ENCODE measurements at regions not wholly inside any gene's neighbourhood (a gene's known extent, or its start where the extent isn't known, plus 50 kb on each side); places are given as distances from the start of the nearest gene placed in this dataset.
A peak's percentile ranks its signal among the peaks of the same experiment; 100 is the strongest.

- Histone ChIP-seq H2BK15ac (ENCODE audit: low read length) (no peak overlapping the region), H3K4ac (replicated peaks; ENCODE audit: insufficient read length, low read depth, low read length) (no peak overlapping the region), H3K14ac (ENCODE audit: insufficient read length) (no peak overlapping the region), H3K23ac (ENCODE audit: insufficient read length) (no peak overlapping the region), H2BK5ac (ENCODE audit: low read depth, low read length) (no peak overlapping the region), H3K9me3 (ENCODE audit: insufficient read depth in 2 of 2, low read depth in 1 of 2, low read length in 1 of 2) (no peaks in the 10 kb centered on the region), H3K4me2 (ENCODE audit: insufficient read depth in 1 of 2, low read depth in 2 of 2, low read length in 2 of 2) (peak overlapping the region; percentile 62 to 86), H3K9ac (replicated peaks in 1 of 4; ENCODE audit: extremely low read depth in 1 of 4, low read depth in 3 of 4, low read length in 3 of 4) (no peak overlapping the region), H2AK5ac (ENCODE audit: low read depth, low read length) (no peak overlapping the region), H3K36me3 (ENCODE audit: control insufficient read depth in 2 of 4, insufficient read depth in 4 of 4, low read length in 3 of 4) (no peaks in the 10 kb centered on the region), H2AFZ (ENCODE audit: low read length) (peak overlapping the region; percentile 27; the same call in 1 of the 2 replicates), H3K4me1 (replicated peaks in 1 of 4; ENCODE audit: control insufficient read depth in 3 of 4, insufficient read depth in 4 of 4, low read length in 3 of 4) (peaks cover 0 to 19% (median 5%) of the 10 kb centered on the region in 4 experiments; a peak in 3 of 7 replicates), H4K91ac (replicated peaks; ENCODE audit: insufficient read length, low read length) (no peak overlapping the region), H3K18ac (ENCODE audit: extremely low read depth, low read length) (peak overlapping the region; percentile 32), H2BK12ac (ENCODE audit: low read depth, low read length) (0 out of 2 replicates have a peak overlapping the region, but pooled peaks have one; percentile 9), H2BK120ac (replicated peaks; ENCODE audit: low read depth, low read length) (no peak overlapping the region), H4K20me1 (replicated peaks in 1 of 2; ENCODE audit: control insufficient read depth in 1 of 2, insufficient read depth in 2 of 2, low read length in 2 of 2) (no peaks in the 10 kb centered on the region), H4K8ac (ENCODE audit: extremely low read depth, insufficient read depth, low read length) (peak overlapping the region; percentile 62; the same call in 1 of the 2 replicates), H3K23me2 (ENCODE audit: low read depth, low read length) (peaks cover 12% of the 10 kb centered on the region; the same call in 1 of the 2 replicates), H3K27ac (ENCODE audit: low read depth, low read length) (no peak overlapping the region), H3K79me2 (ENCODE audit: control insufficient read depth in 1 of 2, insufficient read depth in 2 of 2, low read length in 2 of 2) (no peaks in the 10 kb centered on the region), H2BK20ac (ENCODE audit: low read length) (no peak overlapping the region), H3K56ac (replicated peaks; ENCODE audit: insufficient read length, low read depth, low read length) (no peak overlapping the region), H3K79me1 (ENCODE audit: low read depth, low read length) (no peaks in the 10 kb centered on the region), H3K27me3 (replicated peaks in 1 of 4; ENCODE audit: control insufficient read depth in 3 of 4, extremely low read depth in 1 of 4, insufficient read depth in 3 of 4, low read length in 3 of 4) (peaks cover 44 to 77% (median 74%) of the 10 kb centered on the region in 4 experiments), H3K4me3 (ENCODE audit: extremely low read depth in 1 of 4, insufficient read depth in 2 of 4, low read depth in 3 of 4, low read length in 4 of 4) (peak overlapping the region; percentile 20 to 63 (median 47)), H4K5ac (ENCODE audit: insufficient read length, low read depth, low read length) (no peak overlapping the region)
- CTCF ChIA-PET (ENCODE audit: partially characterized antibody), result interaction anchor here (0.7 to 13.2 kb wide), 32 partner anchors 9 to 352 kb away, joined by 3 to 172 read pairs (median 5); partner anchors contain the start of gene FOXD2
- POLR2A ChIA-PET (ENCODE audit: partially characterized antibody), result interaction anchor here (1.0 kb wide), 1 partner anchor 35 kb away, joined by 3 read pairs; no protein-coding TSS in a partner anchor
- WGBS, 2 experiments (ENCODE audit: extremely low coverage in 1 of 2, insufficient coverage in 1 of 2, insufficient read length in 1 of 2, insufficient replicate concordance in 2 of 2, low coverage in 1 of 2, low lambda C conversion rate in 2 of 2, missing lambda C conversion rate in 1 of 2), result 2% methylated on average over 57 of the region's 82 CpGs; no CpG with 5 or more reads in 1 of the 2 experiments
- peak in 1 of 2 experiments; percentile 79 for DNase-seq (ENCODE audit: low read depth in 1 of 2, low spot score in 2 of 2)
- FAIRE-seq, result no peak
- no peak for TF ChIP-seq SP2 (IDR thresholded peaks at IDR 0.05; ENCODE audit: low read length)
- TF ChIP-seq EP300 (IDR thresholded peaks at IDR 0.05; ENCODE audit: borderline replicate concordance in 1 of 2, low read depth in 2 of 2, low read length in 2 of 2), result peak in 1 of 2 experiments; percentile 32; a peak in 1 of 3 replicates
- no peak for TF ChIP-seq SIRT6 (IDR thresholded peaks at IDR 0.05; ENCODE audit: low read length)
- TF ChIP-seq RNF2 (IDR thresholded peaks at IDR 0.05; ENCODE audit: borderline replicate concordance, low read depth, low read length, missing control alignments, poor library complexity, severe bottlenecking), result peak; percentile 48
- no peak for TF ChIP-seq POLR2AphosphoS5 (IDR thresholded peaks at IDR 0.05; ENCODE audit: low read depth, low read length)
- TF ChIP-seq SIN3A (conservative IDR thresholded peaks at IDR 0.05 in 1 of 2, IDR thresholded peaks at IDR 0.05 in 1 of 2; ENCODE audit: low read depth in 1 of 2, low read length in 2 of 2), result 0 out of 4 replicates have a peak, but pooled peaks of 1 of the 2 experiments have one; percentile 26
- no peak for TF ChIP-seq E2F6 (IDR thresholded peaks at IDR 0.05)
- no peak for TF ChIP-seq ATF2 (IDR thresholded peaks at IDR 0.05; ENCODE audit: low read length)
Observed at GRCh38 chr1:47709019-47709871, 271.4 kb downstream of the FOXD2 start.

All from H1 (cell line).